CD1c-positive myeloid dendritic cell (primary cell): ENCODE measurements at regions not wholly inside any gene's neighbourhood (a gene's known extent, or its start where the extent isn't known, plus 50 kb on each side); places are given as distances from the start of the nearest gene placed in this dataset.

ENCODE experiments used
- DNase-seq: peaks from one replicate; pipeline ENCODE4 v3.0.0-alpha.2; 2016; ENCODE audit errors: extremely low spot score

DNA sequence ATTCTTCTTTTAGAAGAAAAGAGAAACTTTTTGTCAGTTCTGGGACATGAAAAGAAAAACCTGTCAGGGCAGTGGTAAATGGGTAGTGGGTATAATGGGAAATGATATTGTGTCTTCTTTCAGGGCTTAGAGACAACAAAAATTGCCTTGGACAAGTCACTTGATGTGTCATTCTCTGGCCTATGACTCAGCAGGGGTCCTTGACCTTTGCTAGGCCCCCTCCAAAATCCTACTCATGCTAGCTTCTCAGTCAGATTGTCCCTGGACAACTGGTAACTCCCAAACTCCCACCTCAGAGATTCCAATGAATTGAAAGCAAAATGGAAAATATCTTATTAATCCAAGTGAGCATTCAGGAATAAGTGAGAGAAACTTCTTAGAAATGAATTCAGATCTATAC is 258.8 kb upstream of the SPRY2 start:
- no peak for DNase-seq

DNA sequence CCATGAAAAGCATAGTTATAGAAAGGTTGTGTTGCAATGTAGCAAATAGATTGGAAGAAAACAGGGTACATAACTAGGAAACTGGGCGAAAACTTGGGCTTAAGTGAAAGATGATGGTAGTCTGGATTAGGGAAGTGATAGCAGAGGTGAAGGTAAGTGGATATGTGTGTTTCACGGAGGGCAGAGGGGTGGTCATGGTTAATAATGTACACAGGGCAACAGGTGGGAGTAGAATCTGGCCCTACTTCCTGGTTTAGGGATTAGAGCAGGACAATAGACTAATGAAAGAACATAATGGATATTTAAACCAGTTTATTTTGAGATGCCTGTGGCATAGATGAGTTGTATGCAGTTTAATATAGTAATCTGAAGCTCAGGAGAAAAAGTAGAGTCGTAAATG is 257.3 kb upstream of the SPRY2 start:
- DNase-seq, result no peak

GRCh38 chr13:80591976-80592740 is 251.2 kb upstream of the SPRY2 start:
- no peak for DNase-seq

GRCh38 chr13:80590551-80590950 is 249.6 kb upstream of the SPRY2 start:
- DNase-seq, result no peak

- no peak for DNase-seq
These were observed 245.4 kb upstream of the SPRY2 start for GRCh38 chr13:80586356-80586755.

DNA sequence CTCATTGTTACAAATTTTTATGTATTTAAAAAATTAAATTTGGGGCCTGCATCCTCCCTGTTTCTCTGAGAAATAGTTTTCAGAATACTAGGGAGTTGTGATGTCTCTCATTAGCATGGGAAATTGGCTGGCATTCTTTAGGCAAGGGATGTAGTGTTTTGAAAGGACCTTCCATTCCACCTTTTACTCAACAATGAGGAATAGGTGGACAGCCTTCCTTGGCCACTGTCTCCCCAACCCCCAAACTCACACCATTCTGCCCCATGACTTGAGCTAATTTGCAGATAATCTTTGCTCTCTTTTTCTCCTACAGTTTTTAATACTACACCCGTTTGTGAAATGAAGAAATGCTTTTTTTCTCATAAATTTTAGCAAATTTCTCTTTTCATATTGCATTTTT is 244.6 kb upstream of the SPRY2 start:
- no peak for DNase-seq

- DNase-seq, result no peak
These were observed 243.9 kb upstream of the SPRY2 start for GRCh38 chr13:80584785-80585184.

- no peak for DNase-seq
These were observed 243.4 kb upstream of the SPRY2 start for GRCh38 chr13:80584306-80584705.

DNA sequence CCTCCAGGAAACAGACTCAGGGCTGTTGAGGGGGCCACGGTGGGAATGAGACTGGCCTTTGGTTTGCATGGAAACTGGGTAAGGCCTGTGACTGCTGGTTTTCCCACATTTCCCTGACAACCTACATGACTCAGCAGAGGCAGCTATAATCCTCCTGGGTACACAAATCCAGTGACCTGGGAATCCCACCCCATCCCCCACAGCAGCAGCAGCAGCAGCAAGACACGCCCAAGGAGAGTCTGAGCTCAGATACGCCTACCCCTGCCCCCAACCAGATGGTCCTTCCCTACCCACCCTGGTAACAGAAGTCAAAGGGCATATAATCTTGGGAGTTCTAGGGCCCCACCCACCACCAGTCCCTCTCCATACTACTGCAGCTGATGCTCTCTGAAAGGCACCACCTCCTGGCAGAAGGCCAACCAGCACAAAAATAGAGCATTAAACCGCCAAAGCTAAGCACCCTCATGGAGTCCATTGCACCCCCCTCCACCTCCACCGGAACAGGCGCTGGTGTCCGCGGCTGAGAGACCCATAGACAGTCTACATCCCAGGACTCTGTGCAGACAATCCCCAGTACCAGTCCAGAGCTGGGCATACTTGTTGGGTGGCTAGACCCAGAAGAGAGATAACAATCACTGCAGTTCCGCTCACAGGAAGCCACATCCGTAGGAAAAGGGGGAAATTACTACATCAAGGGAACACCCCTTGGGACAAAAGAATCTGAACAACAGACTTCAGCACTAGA is 237.2 kb upstream of the SPRY2 start:
- DNase-seq, result no peak

DNA sequence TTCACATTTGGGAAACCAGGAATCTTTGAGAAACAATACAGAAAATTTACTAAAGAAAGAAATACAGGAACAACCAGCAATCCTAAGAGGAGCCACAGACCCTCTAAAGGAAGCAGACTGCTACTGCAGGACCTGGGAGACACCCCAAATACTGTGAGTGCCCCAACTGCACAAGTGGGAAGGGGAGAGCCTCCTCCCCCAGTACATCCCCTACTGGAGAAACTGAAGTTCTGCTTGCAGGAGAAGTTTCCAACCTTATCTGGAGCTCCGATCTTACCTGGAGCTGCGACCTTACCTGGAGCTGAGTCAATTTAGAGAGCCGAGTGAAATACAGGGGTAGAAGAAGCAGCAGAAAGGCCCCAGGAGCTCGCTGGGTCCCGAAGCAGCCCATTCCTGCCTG is 236.4 kb upstream of the SPRY2 start:
- no peak for DNase-seq

DNA sequence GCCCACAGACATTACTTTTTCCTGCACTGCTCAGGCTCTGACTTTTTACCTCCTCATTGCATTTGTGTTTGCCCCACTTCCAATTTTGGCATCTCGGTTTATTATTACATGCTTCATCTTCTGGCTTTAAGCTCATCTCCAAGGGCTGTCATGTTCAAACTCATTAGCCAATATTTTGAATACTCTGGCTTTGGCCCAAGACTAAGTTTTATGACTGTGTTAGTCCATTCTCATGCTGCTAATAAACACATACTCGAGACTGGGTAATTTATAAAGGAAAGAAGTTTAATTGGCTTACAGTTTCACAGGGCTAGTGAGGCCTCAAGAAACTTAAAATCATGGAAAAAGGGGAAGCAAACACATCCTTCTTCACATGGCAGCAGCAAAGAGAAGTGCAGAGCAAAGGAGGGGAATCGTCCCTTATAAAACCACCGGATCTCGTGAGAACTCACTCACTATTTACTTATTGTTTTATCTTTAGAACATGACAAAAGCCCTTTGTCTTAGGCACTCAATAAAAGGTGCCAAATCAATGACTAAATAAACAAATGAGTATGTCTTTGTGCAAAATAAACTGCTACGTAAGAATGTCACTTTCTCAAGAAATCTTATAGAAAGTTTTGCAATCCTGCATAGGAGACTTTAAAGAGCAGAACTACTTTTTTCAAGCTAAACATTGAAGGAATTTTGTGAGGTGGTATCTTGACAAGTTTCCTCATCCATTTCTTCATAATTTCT is 233.4 kb upstream of the SPRY2 start:
- no peak for DNase-seq

- DNase-seq, result no peak
These were observed 232.0 kb upstream of the SPRY2 start for GRCh38 chr13:80572923-80573316.

DNA sequence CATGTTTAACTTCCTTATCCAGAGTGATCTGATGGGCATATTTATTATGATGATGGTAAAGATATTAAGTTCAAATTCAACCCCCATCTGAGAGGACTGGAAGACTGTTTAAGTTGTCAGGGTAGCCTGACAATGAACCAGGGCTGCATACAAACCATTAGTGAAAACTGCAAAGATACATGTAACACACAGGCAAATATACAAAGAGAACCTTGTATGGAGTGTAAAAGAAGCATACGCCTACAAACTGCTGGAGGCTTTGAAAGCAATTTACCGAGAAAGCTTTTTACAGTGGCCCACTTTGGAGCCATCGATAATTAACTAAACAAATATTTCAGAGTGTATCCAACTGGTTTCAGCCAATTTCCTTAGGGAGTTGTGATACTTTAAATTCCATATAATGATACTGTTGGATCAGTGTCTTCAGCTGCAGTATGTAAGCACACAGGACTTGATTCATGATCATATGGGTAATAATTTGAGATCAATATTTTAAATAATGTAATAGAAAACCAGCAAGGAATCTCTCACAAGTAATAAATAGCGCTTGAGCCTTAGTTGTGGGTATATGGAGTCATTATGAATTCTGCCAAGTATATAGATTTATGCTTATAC is 231.5 kb upstream of the SPRY2 start:
- no peak for DNase-seq

GRCh38 chr13:80571346-80572307 is 230.7 kb upstream of the SPRY2 start:
- no peak for DNase-seq

GRCh38 chr13:80563439-80563838 is 222.5 kb upstream of the SPRY2 start:
- DNase-seq, result no peak

DNA sequence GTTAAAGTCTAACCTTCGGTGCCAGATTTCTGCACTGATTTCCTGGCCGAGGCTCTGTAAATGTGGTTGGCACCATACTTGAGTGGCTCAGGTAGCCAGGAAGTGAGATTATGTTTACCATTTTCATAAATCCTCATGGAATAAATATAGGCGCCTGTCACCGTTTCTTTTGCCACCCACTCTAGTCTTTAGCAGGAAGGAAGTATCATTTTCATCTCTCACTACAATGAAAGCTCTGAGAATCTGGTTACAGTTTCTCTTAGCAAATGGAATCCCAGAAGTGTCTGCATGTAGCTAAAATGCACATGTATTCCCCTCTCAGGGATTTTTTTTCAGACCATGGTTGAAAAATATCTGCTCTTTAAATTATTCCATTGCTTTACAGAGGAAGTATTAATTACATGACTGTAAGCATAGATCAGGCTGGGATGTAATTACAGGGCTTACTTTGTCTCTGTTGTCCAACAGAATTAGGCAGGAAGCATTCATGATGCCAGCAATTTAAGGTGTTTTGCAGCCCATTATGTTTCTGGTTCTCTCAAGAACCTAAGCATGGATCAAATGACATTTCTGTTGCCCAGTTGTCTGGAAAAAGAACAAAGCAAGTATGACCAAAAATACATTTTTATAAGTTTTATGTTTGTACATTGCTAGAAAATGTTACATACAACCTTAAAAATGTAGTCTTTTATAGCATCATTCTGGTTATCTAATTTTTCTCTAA is 221.7 kb upstream of the SPRY2 start:
- no peak for DNase-seq

DNA sequence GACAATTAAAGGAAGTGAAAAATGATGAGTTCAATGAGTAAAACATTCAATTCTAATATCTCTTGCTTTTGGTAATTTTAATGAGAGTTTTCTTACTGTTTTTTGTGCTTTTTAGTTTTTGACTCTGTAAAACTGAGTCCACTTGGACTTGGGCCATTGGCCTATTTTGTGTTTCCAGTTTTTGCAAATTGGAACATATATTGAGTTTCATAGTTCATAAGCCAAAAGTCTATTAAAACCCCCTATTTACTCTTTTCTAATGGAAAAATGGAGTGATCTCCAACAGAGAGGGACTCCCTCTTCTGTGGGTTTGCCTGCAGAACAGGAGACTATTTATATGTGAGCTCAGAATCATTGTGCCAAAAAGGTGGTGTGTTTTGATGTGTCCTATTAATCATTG is 219.7 kb upstream of the SPRY2 start:
- DNase-seq, result no peak

- no peak for DNase-seq
These were observed 219.0 kb upstream of the SPRY2 start for GRCh38 chr13:80559944-80560343.

DNA sequence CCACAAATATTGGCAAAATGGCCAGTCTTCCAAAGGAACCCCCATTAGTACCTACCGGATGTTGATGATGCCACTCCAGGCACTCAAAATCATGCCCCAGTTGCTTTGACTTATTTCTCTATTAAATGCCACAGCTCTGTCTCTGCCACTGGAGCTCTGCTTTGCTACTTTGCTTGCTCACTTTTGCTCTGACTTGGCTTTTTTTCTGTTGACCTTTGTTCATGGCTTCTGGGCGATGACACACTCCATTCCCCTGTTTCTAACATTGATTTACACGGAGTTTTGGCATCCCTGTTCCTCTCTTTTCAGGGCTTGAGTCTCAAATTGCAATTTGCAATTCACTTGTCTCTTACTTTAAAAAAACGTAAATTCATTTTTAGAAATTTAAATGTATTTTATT is 217.1 kb upstream of the SPRY2 start:
- DNase-seq, result no peak
